ENCODE measurements at regions not wholly inside any gene's neighbourhood (a gene's known extent, or its start where the extent isn't known, plus 50 kb on each side); places are given as distances from the start of the nearest gene placed in this dataset.

DNA sequence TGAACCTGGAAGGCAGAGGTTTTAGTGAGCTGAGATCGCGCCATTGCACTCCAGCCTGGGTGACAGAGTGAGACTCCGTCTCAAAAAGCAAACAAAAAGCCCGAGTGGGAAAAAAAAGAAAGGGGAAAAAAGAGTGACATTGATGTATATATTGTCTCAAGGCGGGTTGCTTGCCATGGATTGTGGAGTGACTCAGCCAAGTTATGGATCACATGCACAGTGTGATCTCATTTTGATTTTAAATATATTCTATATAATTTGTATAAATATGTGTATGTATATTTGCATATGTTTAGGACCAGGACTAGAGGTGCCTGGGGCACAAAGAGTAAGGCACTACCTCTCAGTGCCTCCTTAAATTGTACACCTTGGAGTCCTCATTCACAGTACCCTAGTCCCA, 116.2 kb upstream of the RASSF8 start:
- DNase-seq (ENCODE audit: low spot score in 2 of 2), result no peak
- H3K9me3 Mint-ChIP-seq, result no peaks in the 10 kb centered on the region
- no peak for ATAC-seq
- no peaks in the 10 kb centered on the region for H3K36me3 Mint-ChIP-seq
- no peak overlapping the region for H3K27ac Mint-ChIP-seq

DNA sequence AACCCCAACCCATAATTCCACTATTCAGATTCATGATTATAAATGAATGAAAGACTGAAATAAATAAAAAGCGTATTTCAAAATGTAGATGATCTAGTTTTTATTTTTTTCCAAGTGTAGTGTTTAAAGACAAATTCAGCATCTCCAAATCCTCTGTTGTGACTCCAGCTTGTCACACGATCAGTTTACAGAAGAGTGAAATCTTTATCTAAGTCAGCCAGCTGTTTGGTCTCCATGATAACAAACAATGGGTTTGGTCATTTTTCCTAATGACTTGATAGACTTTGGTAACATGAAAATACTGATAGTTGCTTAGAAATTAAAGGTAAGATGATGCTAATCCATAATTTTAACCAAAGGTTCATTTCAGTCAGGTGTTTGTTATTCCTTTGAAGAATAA, 114.5 kb upstream of the RASSF8 start:
- no peak overlapping the region for H3K27ac Mint-ChIP-seq
- H3K9me3 Mint-ChIP-seq, result no peaks in the 10 kb centered on the region
- no peaks in the 10 kb centered on the region for H3K36me3 Mint-ChIP-seq
- ATAC-seq, result no peak
- no peak for DNase-seq (ENCODE audit: low spot score in 2 of 2)

- Mint-ChIP-seq H3K27ac (no peak overlapping the region), H3K9me3 (no peaks in the 10 kb centered on the region), H3K36me3 (no peaks in the 10 kb centered on the region)
- DNase-seq (ENCODE audit: low spot score in 2 of 2) (no peak), ATAC-seq (no peak)
These were observed 113.1 kb upstream of the RASSF8 start for GRCh38 chr12:25845415-25845814.

DNA sequence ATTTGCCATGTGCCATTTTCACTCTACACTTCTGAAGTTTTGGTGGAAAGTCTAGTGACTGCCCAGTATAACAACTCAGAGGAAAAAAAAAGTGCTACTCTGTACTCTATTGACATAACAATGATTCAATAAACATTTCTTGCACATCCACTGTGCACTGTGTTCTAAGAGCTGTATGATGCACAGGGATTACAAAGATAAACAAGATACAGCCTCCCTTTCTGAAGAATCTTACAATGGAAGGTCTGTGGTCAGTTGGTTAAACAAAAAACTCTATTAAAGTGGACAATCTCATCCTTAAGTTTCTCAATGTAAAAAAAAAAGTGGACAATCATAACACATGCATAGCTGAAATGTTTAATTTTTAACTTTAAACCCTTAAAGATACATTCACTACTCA, 105.7 kb upstream of the RASSF8 start:
- no peak overlapping the region for H3K27ac Mint-ChIP-seq
- H3K36me3 Mint-ChIP-seq, result no peaks in the 10 kb centered on the region
- H3K9me3 Mint-ChIP-seq, result peaks cover 0 to 6% of the 10 kb centered on the region in 2 donors
- no peak for ATAC-seq
- no peak for DNase-seq (ENCODE audit: low spot score in 2 of 2)

- Mint-ChIP-seq H3K36me3 (no peaks in the 10 kb centered on the region), H3K9me3 (peaks cover 0 to 6% of the 10 kb centered on the region in 2 donors), H3K27ac (no peak overlapping the region)
These were observed 105.0 kb upstream of the RASSF8 start for GRCh38 chr12:25853316-25854095.

GRCh38 chr12:25854991-25855390, 103.5 kb upstream of the RASSF8 start:
- H3K9me3 Mint-ChIP-seq, result peaks cover 0 to 6% of the 10 kb centered on the region in 2 donors
- no peak for ATAC-seq
- no peaks in the 10 kb centered on the region for H3K36me3 Mint-ChIP-seq
- DNase-seq (ENCODE audit: low spot score in 2 of 2), result no peak
- no peak overlapping the region for H3K27ac Mint-ChIP-seq

More at GRCh38 chr12:25853316-25854095, 105.0 kb upstream of the RASSF8 start:
- ATAC-seq (no peak), DNase-seq (ENCODE audit: low spot score in 2 of 2) (no peak)

DNA sequence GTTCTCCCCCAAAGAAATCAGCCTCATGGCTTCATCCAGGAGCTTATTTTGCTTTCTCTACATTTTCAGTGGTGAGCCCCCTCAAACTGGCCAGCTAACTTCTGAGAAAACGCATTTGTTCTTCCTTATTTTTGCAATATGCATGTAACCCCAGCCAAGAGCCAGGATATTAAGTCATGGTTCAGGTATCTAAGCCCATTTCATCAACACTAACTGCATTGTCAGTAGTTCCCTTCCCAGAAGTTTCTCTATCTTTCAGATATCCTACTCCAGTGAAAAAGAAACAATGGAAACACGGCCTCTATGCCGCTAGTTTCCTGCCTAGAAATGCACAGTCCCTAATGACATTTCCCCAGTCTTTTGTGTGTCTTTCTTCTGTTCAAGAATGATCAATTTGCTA, 102.8 kb upstream of the RASSF8 start:
- no peaks in the 10 kb centered on the region for H3K36me3 Mint-ChIP-seq
- no peak overlapping the region for H3K27ac Mint-ChIP-seq
- H3K9me3 Mint-ChIP-seq, result peaks cover 0 to 7% of the 10 kb centered on the region in 2 donors
- ATAC-seq (no peak), DNase-seq (ENCODE audit: low spot score in 2 of 2) (no peak)

DNA sequence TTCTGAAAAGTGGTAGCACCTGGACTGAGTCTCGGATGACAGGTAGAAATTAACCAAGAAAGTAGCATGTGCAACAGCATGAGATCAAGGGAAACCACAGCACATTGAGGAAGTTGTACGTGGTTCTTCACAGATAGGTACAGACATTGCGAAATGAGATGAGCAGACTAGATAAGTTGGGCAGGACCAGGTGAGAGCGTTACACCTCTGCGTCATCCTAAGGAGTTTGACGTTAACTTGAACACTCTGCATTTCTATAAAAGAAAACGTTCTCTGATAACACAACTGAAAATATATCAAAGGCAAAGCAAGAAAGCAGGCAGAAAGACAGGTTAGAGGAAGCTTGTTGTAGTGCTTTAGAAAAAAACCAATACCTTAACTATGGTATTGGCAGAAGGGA, 98.5 kb upstream of the RASSF8 start:
- ATAC-seq (peak; percentile 24 to 34), DNase-seq (ENCODE audit: low spot score in 2 of 2) (no peak)
- Mint-ChIP-seq H3K36me3 (no peaks in the 10 kb centered on the region), H3K9me3 (peaks cover 0 to 12% of the 10 kb centered on the region in 2 donors), H3K27ac (no peak overlapping the region)

DNA sequence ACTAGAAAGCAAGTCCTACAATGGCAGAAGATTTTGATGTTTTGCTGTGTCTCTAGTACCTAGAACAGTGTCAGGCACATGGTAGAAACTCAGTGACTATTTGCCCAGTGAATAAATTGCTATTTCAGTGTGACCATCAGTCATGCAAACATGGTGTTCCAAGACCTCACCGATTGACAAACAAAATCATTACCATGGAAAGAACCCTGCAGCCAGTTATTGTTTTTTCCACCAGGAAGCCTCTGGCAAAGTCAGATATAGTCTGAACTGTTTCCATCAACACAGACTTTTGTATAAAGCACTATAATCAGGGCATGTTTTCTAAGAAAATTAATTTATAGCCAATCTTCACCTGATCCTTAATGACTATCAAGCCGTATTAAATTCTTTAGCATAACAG, 97.3 kb upstream of the RASSF8 start:
- ATAC-seq (no peak), DNase-seq (ENCODE audit: low spot score in 2 of 2) (no peak)
- peaks cover 0 to 6% of the 10 kb centered on the region in 2 donors for H3K9me3 Mint-ChIP-seq
- no peaks in the 10 kb centered on the region for H3K36me3 Mint-ChIP-seq
- H3K27ac Mint-ChIP-seq, result no peak overlapping the region

GRCh38 chr12:25864306-25865276, 93.9 kb upstream of the RASSF8 start:
- peaks cover 4 to 5% of the 10 kb centered on the region in 2 donors for H3K9me3 Mint-ChIP-seq
- H3K36me3 Mint-ChIP-seq, result peaks cover 0 to 11% of the 10 kb centered on the region in 2 donors
- DNase-seq (ENCODE audit: low spot score in 2 of 2) (no peak), ATAC-seq (no peak)
- no peak overlapping the region for H3K27ac Mint-ChIP-seq

GRCh38 chr12:25866586-25867378, 91.7 kb upstream of the RASSF8 start:
- ATAC-seq, result no peak
- Mint-ChIP-seq H3K27ac (no peak overlapping the region), H3K9me3 (peaks cover 0 to 4% of the 10 kb centered on the region in 2 donors), H3K36me3 (peaks cover 0 to 11% of the 10 kb centered on the region in 2 donors)
- DNase-seq (ENCODE audit: low spot score in 2 of 2), result no peak

- ATAC-seq (no peak), DNase-seq (ENCODE audit: low spot score in 2 of 2) (no peak)
- Mint-ChIP-seq H3K27ac (no peak overlapping the region), H3K36me3 (peaks cover 0 to 11% of the 10 kb centered on the region in 2 donors), H3K9me3 (peaks cover 0 to 4% of the 10 kb centered on the region in 2 donors)
These were observed 90.3 kb upstream of the RASSF8 start for GRCh38 chr12:25868193-25868592.

GRCh38 chr12:25872137-25872536, 86.3 kb upstream of the RASSF8 start:
- DNase-seq (ENCODE audit: low spot score in 2 of 2) (no peak), ATAC-seq (no peak)
- H3K36me3 Mint-ChIP-seq, result peaks cover 0 to 7% of the 10 kb centered on the region in 2 donors
- H3K9me3 Mint-ChIP-seq, result peaks cover 0 to 4% of the 10 kb centered on the region in 2 donors
- H3K27ac Mint-ChIP-seq, result no peak overlapping the region

DNA sequence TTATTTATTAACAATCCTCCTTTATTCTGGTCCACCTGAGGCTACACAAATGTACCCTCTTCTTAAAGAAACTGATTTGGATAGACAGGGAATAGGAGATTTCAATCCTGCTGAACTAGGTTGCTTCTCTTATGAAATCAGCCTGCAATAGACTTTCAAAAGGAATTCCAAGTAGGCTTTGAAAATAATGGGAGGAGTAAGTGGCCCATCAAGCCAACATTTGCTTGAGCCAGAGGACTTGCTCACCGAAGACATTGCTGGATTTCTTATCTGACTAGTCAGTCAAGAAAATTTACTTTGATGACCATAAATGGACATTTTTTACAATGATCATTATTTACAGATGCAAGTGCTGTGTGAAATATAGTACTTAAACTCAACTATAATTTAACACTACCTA, 82.8 kb upstream of the RASSF8 start:
- H3K36me3 Mint-ChIP-seq, result no peaks in the 10 kb centered on the region
- no peak overlapping the region for H3K27ac Mint-ChIP-seq
- H3K9me3 Mint-ChIP-seq, result peaks cover 0 to 5% of the 10 kb centered on the region in 2 donors
- ATAC-seq (no peak), DNase-seq (ENCODE audit: low spot score in 2 of 2) (no peak)

DNA sequence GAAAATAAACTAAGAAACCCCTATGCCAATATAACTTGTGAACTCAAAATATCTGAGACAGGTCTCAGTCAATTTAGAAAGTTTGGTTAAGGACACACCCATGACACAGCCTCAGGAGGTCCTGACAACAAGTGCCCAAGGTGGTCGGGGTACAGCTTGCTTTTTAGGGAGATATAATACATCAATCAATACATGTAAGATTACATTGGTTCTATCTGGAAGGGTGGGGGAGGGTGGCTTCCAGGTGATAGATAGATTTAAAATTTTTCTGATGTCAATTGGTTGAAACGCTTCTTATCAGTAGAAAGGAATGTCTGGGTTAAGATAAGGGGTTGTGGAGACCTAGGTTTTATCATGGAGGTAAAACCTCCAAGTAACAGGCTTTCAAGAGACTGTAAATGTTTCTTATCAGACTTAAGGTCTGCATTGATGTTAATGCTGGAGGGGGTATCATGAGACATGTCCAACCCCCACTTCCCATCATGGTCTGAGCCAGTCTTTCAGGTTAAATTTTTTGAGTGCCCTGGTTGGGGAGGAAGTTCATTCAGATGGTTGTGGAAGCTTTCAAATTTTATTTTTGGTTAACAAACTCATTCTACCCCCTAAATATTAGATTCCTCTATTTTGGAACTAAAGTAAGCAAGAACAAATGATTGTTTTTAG, 82.0 kb upstream of the RASSF8 start:
- ATAC-seq (no peak), DNase-seq (ENCODE audit: low spot score in 2 of 2) (no peak)
- Mint-ChIP-seq H3K9me3 (peaks cover 2 to 5% of the 10 kb centered on the region in 2 donors), H3K36me3 (no peaks in the 10 kb centered on the region), H3K27ac (no peak overlapping the region)

GRCh38 chr12:25877446-25877845, 81.0 kb upstream of the RASSF8 start:
- no peak for ATAC-seq
- H3K9me3 Mint-ChIP-seq, result peaks cover 5% of the 10 kb centered on the region in 2 donors
- DNase-seq (ENCODE audit: low spot score in 2 of 2), result no peak
- no peaks in the 10 kb centered on the region for H3K36me3 Mint-ChIP-seq
- H3K27ac Mint-ChIP-seq, result no peak overlapping the region

All from activated naive CD4-positive, alpha-beta T cell treated with anti-CD3 and anti-CD28 coated beads, Interleukin-2, amount 50 U/mL, for 72 hours (primary cell).